HG03097 (cell line): ENCODE measurements at regions not wholly inside any gene's neighbourhood (a gene's known extent, or its start where the extent isn't known, plus 50 kb on each side); places are given as distances from the start of the nearest gene placed in this dataset.
"Not testable (repeated sequence)": the region's sequence is repeated elsewhere in the genome, so short reads cannot be mapped to it uniquely, and the experiment has no call there.

Experiments used
- ATAC-seq: cut with Tn5 transposase; IDR thresholded peaks from one replicate; pipeline ENCODE4 v1.9.1; 2021; ENCODE audit not compliant: unreplicated experiment, low FRiP score

DNA sequence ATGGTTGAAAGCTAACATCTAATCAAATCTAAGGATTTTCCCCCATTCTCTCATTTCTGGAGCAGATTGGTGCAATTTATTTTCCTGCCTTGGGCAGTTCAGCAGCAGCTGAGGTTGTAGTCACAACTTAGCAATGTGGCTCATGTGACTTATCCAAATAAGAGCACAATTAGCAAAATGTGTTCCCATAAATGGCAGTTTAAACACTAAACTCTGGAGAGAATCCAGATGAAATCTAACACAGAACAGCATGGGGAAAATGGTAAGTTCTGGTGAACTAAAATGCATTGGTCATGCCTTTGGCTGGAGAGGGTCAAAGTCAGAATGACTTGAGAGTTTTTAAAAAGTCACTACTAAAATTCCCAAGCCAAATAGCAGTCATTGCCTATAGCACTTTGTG, 422.6 kb upstream of the DIPK2B start:
- no peak for ATAC-seq

DNA sequence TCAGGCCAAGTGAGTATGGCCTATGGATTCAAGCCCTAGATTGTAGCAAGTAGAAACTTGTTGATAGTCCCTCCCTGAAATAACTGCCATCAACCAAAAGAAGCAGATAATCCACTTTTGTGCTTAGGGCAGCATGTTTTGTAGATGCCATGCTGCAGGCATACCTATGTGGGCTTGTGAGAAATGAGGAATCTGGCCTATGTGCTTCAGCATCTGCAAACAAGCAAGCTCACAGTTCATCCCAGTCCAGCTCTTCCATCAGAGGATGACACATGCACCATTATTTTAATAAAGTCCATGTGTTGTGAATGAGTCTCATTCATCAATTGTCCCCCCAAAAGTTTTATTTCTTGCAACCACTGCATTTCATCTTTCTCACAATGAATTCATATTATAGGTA, 421.9 kb upstream of the DIPK2B start:
- no peak for ATAC-seq

DNA sequence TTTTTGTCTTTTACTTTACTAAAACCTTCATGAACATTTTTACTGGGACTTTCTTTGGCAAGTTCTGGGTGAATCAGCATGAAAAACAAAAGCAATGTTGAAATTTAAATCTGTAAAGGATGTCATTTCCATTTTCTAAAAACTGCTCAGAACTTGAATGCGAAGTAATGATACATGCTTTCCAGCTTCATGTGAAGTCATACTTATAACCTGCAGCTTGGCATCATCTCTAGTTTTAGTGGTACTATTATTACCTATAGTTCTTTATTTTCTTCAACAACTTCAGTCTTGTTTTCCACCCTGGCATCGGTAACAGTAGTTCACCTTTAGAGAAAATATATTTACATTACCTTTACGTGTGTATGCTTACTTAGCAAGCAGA, 421.4 kb upstream of the DIPK2B start:
- no peak for ATAC-seq

DNA sequence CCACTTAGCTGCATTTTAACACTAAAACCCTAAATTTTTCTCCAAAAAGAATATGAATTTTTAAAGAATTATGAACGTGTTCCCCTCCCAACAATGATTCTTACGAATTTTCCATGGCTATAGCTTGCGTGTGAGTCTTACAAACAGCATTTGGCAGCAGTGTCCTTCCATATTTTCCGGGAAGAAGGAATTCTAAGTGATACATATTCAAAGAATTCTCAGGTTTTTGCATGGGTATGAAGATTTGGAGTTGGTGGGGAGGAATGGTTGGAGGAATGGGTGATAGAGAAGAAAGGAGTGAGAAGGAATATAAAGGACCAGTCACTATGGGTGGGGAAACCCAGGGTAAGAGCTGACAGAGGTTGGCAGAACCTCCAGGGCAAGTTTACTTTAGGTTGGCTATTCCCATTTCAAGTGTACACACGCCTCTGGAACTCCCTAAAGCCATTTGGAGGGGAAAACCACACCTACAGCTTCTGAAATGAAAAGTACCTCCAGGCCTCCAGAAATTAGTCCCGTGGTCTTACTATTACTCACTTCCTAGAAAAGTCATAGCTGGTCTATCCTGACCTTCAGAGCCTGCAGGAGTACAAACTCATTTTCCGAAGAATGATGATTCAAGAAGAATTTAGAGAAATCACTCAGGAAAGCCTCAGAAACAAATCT, 420.8 kb upstream of the DIPK2B start:
- no peak for ATAC-seq

DNA sequence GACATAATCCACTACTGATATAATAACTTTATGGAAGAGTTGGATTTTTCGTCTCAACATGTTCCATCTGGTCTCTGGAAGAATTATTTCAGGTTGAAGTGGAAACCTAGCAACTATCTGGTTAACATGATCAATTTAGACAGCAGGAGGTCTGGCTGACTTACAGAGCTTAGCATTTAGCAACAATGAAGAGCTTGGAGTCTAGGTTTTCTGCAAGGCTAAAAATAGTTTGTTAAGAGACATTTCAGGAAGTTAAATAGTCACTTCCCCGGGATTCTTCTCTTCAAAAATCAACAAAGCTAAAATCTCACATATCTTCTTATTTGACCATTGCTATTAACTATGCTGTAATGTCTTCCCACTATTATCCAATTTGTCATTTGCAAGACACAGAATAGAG, 418.6 kb upstream of the DIPK2B start:
- ATAC-seq: no peak

DNA sequence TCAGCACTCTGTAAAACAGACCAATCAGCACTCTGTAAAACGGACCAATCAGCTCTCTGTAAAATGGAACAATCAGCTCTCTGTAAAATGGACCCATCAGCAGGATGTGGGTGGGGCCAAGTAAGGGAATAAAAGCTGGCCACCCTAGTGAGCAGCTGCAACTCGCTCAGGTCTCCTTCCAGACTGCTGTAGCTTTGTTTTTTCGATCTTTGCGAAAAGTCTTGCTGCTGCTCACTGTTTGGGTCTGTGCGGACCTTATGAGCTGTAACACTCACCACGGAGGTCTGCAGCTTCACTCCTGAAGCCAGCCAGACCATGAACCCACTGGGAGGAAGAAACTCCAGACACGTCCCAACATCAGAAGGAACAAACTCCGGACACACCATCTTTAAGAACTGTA, 414.9 kb upstream of the DIPK2B start:
- ATAC-seq: not testable (repeated sequence)

DNA sequence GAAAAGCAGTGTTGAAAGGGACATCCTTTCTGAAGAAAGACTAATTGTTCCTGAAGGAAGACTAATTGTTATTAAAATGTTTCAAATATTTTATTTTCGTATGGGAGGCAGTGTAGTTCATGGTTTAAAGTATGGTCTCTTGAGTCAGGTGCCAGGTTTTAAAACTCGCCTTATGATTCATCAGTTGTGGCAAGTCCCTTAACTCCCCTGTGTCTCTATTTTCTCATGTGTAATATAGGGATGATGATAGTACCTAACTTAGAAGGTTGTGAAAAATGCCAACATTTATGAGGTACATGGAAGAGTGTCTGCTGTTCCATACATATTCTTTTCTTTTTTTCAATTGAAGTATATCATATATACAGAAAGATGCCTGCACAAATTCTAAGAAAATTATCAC, 414.2 kb upstream of the DIPK2B start:
- ATAC-seq: no peak

DNA sequence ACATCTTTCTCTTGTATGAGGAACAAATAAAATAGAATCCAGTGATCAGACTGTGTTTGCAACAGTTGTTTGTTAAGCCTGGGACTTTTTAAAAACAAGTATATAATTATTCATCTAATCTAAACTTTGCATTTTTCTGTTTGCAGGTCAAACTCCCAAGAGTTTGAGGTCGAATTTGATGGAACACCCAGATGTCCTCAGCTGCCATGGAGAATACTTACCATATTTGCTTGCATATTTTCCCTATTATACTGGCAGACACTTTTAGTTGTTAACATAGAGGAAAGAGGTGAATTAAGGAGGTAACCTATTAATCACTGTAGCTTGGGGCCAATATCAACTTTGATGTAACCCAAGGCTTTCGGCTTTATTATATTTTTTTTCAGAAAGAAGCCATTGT, 401.5 kb upstream of the DIPK2B start:
- no peak for ATAC-seq

DNA sequence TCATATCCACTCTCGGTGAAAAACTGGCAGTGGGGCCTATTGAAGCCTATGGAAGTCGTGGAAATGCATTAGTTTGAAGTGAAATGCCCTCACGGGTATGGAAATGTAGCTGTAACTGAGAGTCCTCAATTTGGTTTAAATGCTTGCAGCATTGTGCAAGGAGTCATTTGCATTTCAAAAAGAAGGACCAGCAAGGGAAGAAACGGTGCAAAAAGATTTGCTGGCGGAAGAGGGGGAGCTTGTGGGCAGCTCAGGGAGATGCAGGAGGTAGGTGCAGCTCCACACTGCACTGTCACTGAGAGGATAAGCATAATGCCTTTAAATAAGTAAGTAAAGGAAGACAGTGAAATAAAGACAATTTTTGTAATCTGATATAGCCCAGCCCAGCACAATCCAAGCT, 400.4 kb upstream of the DIPK2B start:
- no peak for ATAC-seq

DNA sequence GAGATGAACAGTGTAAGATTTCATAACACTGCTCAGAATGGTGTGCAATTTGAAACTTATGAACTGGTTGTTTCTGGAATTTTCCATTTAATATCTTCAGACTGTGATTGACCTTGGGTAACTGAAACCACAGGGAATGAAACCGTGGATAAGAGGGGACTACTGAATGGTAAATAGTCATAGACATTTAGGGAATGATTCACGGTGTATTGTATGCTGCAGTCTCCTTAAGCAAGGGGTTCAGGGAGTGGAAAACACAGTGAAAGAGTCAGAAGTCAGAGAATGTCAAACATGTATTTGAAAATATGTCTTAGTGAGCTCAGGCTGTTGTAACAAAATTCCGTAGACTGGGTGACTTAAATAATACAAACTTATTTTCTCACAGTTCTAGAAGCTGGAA, 398.2 kb upstream of the DIPK2B start:
- no peak for ATAC-seq

DNA sequence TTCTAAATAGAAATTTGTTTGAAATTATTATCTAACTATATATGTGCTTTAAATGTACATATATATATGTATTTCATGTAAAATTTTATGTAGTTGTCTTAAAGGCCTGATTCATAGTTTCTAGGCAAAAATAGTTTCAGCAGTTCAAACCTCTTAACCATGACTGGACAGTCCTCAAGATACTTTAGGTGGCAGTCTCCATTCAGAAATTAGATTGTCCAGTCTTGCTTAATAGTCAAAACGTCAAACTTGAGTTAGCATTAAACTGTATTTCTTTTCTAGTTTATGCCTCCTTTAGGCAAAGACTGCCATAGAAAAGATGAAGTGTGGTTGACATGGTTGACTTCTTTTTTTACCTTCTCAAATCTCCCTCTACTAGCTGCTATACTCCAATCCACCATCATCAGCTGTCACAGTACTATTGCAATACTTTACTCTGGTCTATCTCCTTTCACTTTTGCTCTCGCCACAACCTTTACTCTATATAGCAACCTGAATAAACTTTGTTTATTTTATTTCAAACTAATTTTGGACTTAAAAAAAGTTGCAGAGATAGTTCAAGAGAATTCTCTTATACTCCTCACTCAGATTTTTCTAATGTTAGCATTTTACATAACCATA, 395.6 kb upstream of the DIPK2B start:
- ATAC-seq: no peak

DNA sequence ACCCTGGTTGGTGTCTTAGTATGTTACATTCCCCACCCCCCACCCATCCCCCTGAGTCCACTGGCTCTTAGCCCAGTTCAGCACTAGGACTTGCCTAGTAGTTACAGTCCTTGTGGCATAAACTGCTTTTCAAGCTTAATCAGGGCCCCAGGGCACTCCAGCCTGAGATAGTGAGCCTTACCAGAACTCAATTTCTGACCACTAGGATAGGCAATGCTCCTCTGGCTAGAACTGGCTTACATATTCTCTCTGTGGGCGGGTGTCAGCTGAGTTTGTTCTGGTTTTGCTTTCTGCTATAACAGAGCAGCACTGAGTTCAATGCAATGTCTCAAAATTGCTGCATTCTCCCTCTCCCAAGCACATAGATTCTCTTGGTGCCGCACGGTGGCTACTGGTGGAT, 391.4 kb upstream of the DIPK2B start:
- no peak for ATAC-seq

DNA sequence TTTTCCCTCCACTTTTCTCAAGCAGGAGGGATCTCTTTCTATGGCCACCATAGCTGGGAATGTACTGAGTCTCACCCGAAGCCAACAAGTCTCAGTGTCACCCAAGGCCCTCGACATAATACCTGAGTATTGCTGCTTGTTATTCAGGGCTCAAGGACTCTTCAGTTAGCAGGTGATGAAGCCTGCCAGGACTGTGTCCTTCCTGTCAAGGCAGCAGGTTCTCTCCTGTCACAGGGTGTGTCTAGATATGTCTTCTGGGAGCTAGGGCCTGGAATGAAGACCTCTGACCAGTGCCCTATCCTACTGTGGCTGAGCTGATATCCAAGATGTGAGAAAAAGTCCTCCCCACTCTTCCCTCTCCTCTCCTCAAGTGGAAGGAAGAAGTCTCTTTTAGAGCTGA, 391.0 kb upstream of the DIPK2B start:
- ATAC-seq: no peak

DNA sequence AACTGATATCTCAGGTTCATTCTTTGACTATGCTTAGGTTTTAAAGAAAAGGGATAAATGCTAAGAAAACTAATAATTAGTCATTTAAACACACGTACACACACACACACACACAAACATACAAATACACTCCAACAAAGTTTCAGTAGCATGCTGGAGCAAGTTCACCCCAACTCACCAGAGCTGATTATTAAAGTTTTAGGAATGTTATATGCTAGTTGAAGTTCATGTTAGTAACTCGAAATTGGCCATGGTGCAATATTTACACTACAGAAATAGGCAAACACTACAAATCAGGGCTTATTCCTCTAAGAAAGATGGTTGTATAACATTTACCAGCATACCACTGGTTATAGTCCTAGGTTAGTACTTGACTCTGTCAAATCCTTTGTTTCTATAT, 384.0 kb upstream of the DIPK2B start:
- no peak for ATAC-seq

DNA sequence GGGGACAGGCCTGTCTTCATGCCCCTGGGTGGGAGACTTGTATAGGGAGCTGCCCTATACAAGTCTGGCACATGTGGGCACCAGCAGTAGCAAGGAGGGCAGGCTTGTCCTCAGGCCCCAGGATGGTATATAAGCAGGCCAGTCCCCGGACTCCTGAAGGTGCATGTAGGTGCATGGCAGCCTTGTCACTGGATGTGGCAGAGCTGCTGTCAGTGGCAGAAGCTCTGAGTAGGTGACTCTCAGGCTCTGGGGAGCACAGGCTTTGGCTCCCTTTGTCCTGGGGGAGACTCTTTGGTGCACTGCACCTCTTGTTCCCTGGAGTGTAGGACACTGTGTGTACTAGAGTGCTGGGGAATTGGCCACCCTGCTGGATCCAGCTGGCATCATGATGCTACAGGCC, 376.7 kb upstream of the DIPK2B start:
- ATAC-seq: no peak

DNA sequence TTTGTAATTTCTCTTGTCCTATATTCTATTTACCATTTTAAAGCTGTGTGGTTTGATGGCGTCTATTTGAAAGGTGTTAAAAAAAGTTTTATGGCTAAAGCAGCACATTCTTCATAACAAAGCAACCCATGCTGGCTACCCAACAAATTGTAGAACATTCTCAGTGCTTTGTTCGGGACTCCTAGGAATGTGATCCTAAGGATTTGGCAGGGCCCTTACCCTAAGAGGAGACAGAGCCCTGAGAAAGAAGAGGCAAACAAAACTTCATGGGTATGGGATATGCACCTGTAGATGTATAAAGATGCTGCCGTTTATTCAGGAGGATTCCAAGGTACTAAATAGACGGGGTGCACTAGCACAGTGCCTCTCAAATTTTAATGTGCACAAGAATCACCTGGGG, 370.8 kb upstream of the DIPK2B start:
- ATAC-seq: no peak

DNA sequence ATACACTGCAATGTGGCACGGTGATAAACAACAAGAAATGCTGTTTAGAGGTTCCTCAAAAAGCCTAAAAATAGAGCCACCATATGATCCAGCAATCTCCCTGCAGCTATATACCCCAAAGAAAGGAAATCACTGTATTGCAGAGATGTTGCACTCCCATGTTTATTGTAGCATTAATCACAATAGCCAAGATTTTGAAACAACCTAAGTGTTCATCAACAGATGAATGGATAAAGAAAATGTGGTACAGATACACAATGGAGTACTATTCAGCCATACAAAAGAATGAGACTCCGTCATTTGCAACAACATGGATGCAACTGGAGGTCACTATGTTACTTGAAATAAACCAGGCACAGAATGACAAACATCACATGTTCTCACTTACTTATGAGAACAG, 365.8 kb upstream of the DIPK2B start:
- no peak for ATAC-seq

DNA sequence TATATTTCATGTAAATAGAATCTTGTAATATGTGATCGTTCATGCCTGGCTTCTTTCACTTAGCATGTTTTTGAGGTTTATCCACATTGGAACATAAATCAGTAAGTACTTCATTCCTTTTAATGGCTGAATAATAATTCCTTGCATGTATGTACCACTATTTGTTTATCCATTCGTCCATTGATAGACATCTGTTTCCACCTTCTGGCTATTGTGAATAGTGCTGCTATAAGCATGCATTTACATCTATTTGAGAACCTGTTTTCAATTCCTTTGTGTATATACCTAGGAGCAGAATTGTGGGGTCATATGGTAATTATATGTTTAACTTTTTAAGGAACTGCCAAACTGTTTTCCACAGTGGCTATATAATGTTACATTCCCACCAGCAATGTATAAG, 356.7 kb upstream of the DIPK2B start:
- ATAC-seq: no peak

DNA sequence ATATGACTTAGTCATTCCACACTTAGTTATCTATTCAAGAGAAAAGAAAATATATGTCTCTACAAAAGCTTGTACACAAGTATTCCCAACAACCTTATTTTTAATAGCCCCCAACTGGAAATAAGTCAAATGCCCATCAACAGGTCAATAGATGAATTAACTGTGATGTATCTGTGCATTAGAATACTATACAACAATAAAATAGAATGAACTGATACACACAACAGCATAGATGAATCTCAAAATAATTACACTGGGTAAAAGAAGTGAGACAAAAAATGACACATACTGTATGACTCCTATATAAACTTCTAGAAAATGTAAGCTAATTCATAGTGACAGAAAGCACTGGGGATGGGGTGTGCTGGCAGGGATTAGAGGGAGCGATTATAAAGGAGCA, 354.1 kb upstream of the DIPK2B start:
- no peak for ATAC-seq

DNA sequence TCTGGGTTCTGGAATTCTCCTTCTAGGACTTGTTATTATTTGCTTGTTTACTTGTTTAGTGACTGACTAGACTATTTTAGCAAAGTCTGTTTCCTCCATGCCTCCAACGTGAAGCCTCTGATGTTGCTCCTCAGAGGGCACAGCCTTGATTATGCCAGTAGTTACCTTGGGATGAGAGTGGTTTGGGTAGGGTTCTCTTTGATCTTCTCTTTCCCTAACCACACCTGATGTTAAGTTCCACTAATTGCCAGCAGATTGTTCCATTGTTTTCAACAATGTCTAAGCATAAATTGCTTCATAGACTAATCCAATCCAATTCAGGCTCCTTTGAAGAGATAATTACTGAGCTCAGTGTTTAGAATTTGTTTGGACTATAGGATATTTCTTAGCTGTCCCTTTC, 352.7 kb upstream of the DIPK2B start:
- no peak for ATAC-seq

DNA sequence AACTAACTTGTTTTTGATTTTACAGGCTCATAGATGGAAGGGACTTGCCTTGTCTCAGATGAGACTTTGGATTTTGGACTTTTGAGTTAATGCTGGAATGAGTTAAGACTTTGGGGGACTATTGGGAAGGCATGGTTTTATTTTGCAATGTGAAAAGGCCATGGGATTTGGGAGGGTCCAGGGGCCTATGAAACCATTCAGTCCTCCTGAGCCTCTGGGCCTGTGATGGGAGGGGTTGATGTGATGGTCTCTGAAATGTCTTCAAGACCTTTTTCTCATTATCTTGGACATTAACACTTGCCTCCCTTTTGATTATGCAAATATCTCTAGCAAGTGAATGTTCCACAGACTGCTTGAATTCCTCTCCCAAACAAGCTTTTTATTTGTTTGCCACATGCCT, 346.0 kb upstream of the DIPK2B start:
- ATAC-seq: not testable (repeated sequence)

DNA sequence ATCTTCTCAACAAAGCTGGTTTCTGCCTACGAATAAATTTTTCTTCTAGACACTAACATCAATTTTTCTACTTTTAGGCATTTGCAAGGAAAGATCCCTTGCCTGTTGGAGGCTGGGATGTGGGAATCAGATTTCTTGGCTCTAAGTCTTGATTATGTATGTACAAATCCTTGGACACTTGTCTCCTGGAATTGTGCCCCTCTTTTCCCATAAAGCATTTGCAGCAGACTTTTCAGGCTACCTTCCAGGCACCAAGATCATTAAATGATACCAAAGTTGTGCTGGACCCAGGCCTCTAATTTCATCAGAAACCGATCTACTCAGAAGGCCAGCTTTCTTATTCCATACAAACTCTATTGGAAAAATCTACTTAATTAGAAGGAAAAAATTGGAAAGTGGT, 339.5 kb upstream of the DIPK2B start:
- ATAC-seq: no peak

DNA sequence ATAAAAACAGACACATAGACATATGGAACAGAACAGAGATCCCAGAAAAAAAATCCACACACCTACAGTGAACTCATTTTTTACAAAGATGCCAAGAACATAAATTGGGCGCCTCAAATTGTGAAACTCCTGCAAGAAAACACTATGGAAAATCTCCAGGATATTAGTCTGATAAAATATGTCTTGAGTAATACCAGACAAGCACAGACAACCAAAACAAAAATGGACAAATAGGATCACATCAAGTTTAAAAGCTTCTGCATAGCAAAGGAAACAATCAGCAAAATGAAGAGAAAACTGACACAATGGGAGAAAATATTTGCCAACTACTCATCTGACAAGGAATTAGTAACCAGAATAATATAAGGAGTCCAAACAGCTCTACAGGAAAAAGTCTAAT, 337.3 kb upstream of the DIPK2B start:
- ATAC-seq: no peak
